HUES6 (cell line): ENCODE measurements at regions not wholly inside any gene's neighbourhood (a gene's known extent, or its start where the extent isn't known, plus 50 kb on each side); places are given as distances from the start of the nearest gene placed in this dataset.
"Not testable (repeated sequence)": the region's sequence is repeated elsewhere in the genome, so short reads cannot be mapped to it uniquely, and the experiment has no call there.

Experiments
- H3K27ac ChIP-seq: 2 replicates; pipeline ENCODE4 v1.7.0; 2013; ENCODE audit warnings: low read depth, mild to moderate bottlenecking, low read length, inconsistent platforms
- H3K27me3 ChIP-seq: 2 replicates; pipeline ENCODE4 v1.6.1; 2013; ENCODE audit warnings: low read length; ENCODE audit not compliant: control insufficient read depth, insufficient read depth
- H3K36me3 ChIP-seq: 2 replicates; pipeline ENCODE4 v1.6.1; 2013; ENCODE audit warnings: low read length; ENCODE audit not compliant: control insufficient read depth, insufficient read depth
- H3K4me1 ChIP-seq: 2 replicates; pipeline ENCODE4 v1.6.1; 2013; ENCODE audit warnings: low read length; ENCODE audit not compliant: control insufficient read depth, insufficient read depth
- H3K4me3 ChIP-seq: 2 replicates; pipeline ENCODE4 v1.5.1; 2013; ENCODE audit warnings: low read depth, low read length
- H3K9ac ChIP-seq: one replicate; pipeline ENCODE4 v1.6.1; 2013; ENCODE audit warnings: mild to moderate bottlenecking, low read length
- H3K9me3 ChIP-seq: 2 replicates; pipeline ENCODE4 v1.6.1; 2013; ENCODE audit warnings: low read depth, low read length; ENCODE audit not compliant: control insufficient read depth, insufficient read depth

GRCh38 chr2:41326851-41327250 is 721.0 kb upstream of the PKDCC start:
- H3K4me3 ChIP-seq = no peak overlapping the region
- no peak overlapping the region for H3K27ac ChIP-seq
- H3K9me3 ChIP-seq = no peaks in the 10 kb centered on the region
- no peaks in the 10 kb centered on the region for H3K4me1 ChIP-seq
- no peak overlapping the region for H3K9ac ChIP-seq
- no peaks in the 10 kb centered on the region for H3K27me3 ChIP-seq
- no peaks in the 10 kb centered on the region for H3K36me3 ChIP-seq

GRCh38 chr2:41329040-41329439 is 718.8 kb upstream of the PKDCC start:
- H3K36me3 ChIP-seq = no peaks in the 10 kb centered on the region
- H3K4me3 ChIP-seq = no peak overlapping the region
- no peaks in the 10 kb centered on the region for H3K9me3 ChIP-seq
- no peak overlapping the region for H3K9ac ChIP-seq
- no peak overlapping the region for H3K27ac ChIP-seq
- H3K27me3 ChIP-seq = no peaks in the 10 kb centered on the region
- H3K4me1 ChIP-seq = no peaks in the 10 kb centered on the region

GRCh38 chr2:41334159-41334558 is 713.7 kb upstream of the PKDCC start:
- Histone ChIP-seq H3K4me3 (no peak overlapping the region), H3K9me3 (no peaks in the 10 kb centered on the region), H3K36me3 (no peaks in the 10 kb centered on the region), H3K9ac (no peak overlapping the region), H3K4me1 (peaks cover 3% of the 10 kb centered on the region; the same call in 1 of the 2 replicates), H3K27ac (no peak overlapping the region), H3K27me3 (no peaks in the 10 kb centered on the region)

DNA sequence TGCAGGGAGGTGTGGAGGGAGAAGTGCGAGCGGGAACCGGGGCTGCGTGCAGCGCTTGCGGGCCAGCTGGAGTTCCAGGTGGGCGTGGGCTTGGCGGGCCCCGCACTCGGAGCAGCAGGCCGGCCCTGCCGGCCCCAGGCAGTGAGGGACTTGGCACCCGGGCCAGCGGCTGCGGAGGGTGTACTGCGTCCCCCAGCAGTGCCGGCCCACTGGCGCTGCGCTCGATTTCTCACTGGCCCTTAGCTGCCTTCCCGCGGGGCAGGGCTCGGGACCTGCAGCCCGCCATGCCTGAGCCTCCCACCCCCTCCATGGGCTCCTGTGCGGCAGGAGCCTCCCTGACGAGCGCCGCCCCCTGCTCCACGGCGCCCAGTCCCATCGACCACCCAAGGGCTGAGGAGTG is 712.2 kb upstream of the PKDCC start:
- not testable (repeated sequence) for H3K4me1 ChIP-seq, H3K4me3 ChIP-seq, H3K27me3 ChIP-seq, H3K36me3 ChIP-seq, H3K9ac ChIP-seq, H3K27ac ChIP-seq, H3K9me3 ChIP-seq

GRCh38 chr2:41337956-41338355 is 709.9 kb upstream of the PKDCC start:
- no peaks in the 10 kb centered on the region for H3K36me3 ChIP-seq

GRCh38 chr2:41344529-41344928 is 703.3 kb upstream of the PKDCC start:
- Histone ChIP-seq H3K27ac (no peak overlapping the region), H3K27me3 (no peaks in the 10 kb centered on the region), H3K4me3 (no peak overlapping the region), H3K9ac (no peak overlapping the region), H3K4me1 (peaks cover 4% of the 10 kb centered on the region; the same call in 1 of the 2 replicates), H3K36me3 (no peaks in the 10 kb centered on the region), H3K9me3 (no peaks in the 10 kb centered on the region)

More at GRCh38 chr2:41337956-41338355, 709.9 kb upstream of the PKDCC start:
- no peak overlapping the region for H3K9ac ChIP-seq
- H3K9me3 ChIP-seq = no peaks in the 10 kb centered on the region
- H3K4me1 ChIP-seq = peaks cover 3% of the 10 kb centered on the region; the same call in 1 of the 2 replicates
- no peak overlapping the region for H3K27ac ChIP-seq
- no peak overlapping the region for H3K4me3 ChIP-seq
- H3K27me3 ChIP-seq = no peaks in the 10 kb centered on the region

DNA sequence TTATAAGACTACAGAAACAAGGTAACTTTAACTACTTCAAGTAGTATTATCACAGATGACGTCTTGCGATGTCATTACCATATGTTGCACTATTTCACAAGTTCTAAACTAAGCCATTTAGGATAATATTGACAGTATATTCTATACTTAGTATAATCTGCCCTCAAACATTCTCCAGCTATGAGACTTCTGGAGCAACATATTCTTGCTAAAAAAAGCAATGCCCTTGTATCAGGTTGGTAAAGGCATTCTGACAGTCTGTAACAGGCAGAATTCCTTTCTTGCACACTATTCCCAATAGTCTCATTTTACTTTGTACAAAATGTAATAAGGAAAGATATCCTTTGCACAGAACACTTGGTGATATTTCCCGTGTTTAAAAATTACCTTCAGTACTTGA is 694.8 kb upstream of the PKDCC start:
- H3K36me3 ChIP-seq = no peaks in the 10 kb centered on the region
- H3K9me3 ChIP-seq = no peaks in the 10 kb centered on the region
- H3K4me1 ChIP-seq = peaks cover 4% of the 10 kb centered on the region; the same call in 1 of the 2 replicates
- no peak overlapping the region for H3K27ac ChIP-seq
- no peak overlapping the region for H3K4me3 ChIP-seq
- H3K27me3 ChIP-seq = no peaks in the 10 kb centered on the region
- no peak overlapping the region for H3K9ac ChIP-seq

DNA sequence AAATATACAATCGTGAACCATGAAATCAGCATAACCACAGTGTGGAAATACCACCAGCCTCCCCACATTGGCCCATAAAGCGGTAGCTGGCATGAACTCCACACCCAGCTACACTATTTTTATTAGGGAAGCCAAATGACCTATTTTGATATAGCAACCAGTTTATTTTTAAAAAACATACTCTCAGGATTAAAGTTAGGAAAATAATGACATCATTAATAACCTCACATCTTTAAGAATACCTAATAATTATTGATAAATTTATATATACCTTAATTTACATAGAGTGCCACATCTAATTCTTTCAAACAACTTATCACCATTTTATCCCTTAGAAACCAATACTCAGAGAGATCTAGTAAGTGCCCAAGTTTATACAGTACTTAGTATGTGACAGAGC is 692.0 kb upstream of the PKDCC start:
- Histone ChIP-seq H3K27me3 (no peaks in the 10 kb centered on the region), H3K4me3 (no peak overlapping the region), H3K9me3 (no peaks in the 10 kb centered on the region), H3K4me1 (no peaks in the 10 kb centered on the region), H3K9ac (no peak overlapping the region), H3K27ac (no peak overlapping the region), H3K36me3 (no peaks in the 10 kb centered on the region)

DNA sequence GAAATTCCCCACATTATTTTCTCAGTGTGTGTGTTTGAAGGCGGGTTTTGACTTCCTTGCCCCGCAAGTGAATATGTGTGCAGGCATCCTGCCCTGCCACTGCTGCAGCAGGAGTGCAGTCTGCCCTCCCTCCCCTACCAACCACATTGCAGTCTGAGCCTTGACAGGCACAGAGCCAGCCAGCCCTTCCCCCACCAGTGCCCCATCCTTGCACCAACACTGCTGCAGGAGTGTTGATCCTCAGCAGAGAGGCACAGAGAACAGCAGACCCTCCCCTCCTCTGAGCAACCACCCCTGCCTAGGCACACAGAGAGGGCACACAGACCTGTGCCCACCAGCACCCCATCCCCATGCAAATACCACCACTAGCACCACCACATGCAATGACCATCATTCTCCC is 683.0 kb upstream of the PKDCC start:
- H3K9ac ChIP-seq = no peak overlapping the region
- no peaks in the 10 kb centered on the region for H3K27me3 ChIP-seq
- peaks cover 17% of the 10 kb centered on the region for H3K9me3 ChIP-seq
- H3K27ac ChIP-seq = no peak overlapping the region
- no peak overlapping the region for H3K4me3 ChIP-seq
- 0 out of 2 replicates have a peak, but pooled peaks cover 2% of the 10 kb centered on the region for H3K4me1 ChIP-seq
- no peaks in the 10 kb centered on the region for H3K36me3 ChIP-seq

- Histone ChIP-seq H3K36me3 (no peaks in the 10 kb centered on the region), H3K4me3 (no peak overlapping the region), H3K27ac (peak overlapping the region; percentile 50; the same call in 1 of the 2 replicates), H3K9ac (no peak overlapping the region), H3K4me1 (peaks cover 23% of the 10 kb centered on the region), H3K9me3 (peaks cover 4% of the 10 kb centered on the region; the same call in 1 of the 2 replicates), H3K27me3 (no peaks in the 10 kb centered on the region)
Measured at GRCh38 chr2:41375901-41376300, 671.9 kb upstream of the PKDCC start.

- H3K9ac ChIP-seq = no peak overlapping the region
- H3K27ac ChIP-seq = no peak overlapping the region
- no peaks in the 10 kb centered on the region for H3K27me3 ChIP-seq
- H3K4me1 ChIP-seq = peaks cover 23% of the 10 kb centered on the region
- no peaks in the 10 kb centered on the region for H3K9me3 ChIP-seq
- no peak overlapping the region; the same call in 1 of the 2 replicates for H3K4me3 ChIP-seq
- no peaks in the 10 kb centered on the region for H3K36me3 ChIP-seq
Measured at GRCh38 chr2:41377837-41378236, 670.0 kb upstream of the PKDCC start.

DNA sequence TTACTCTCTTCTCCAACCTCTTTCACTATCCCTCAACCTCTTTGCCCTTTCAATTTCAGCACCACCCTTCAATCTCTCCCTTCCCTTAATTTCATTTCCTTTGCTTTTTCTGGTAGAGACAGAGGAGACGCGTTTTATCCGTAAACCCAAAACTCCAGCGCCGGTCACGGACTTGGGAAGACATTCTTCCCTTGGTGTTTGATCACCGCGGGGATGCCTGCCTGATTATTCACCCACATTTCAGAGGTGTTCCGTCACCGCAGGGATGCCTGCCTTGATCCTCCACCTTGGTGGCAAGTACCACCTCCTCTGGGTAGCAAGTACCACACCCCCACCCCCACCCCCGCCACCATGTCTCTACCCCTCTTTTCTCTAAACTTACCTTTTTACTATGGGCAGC is 669.4 kb upstream of the PKDCC start:
- Histone ChIP-seq H3K4me1 (peaks cover 23% of the 10 kb centered on the region), H3K27ac (no peak overlapping the region), H3K27me3 (no peaks in the 10 kb centered on the region), H3K9ac (no peak overlapping the region), H3K36me3 (no peaks in the 10 kb centered on the region), H3K9me3 (no peaks in the 10 kb centered on the region), H3K4me3 (peak overlapping the region; percentile 12; the same call in 1 of the 2 replicates)
